K562 (cell line): ENCODE measurements at regions not wholly inside any gene's neighbourhood (a gene's known extent, or its start where the extent isn't known, plus 50 kb on each side); places are given as distances from the start of the nearest gene placed in this dataset.

Experiments used
- ATAC-seq: fragments of 200-7000 bp; cut with Tn5 transposase; 3 replicates; pipeline ENCODE4 v1.9.1; 2020; ENCODE audit warnings: moderate library complexity
- BruUV-seq: library from RNA; stranded (reverse); fragments of 400-500 nt; replicated peaks from 2 replicates; lab custom pipeline; 2021; lab: Mats Ljungman, UMichigan
- CTCF ChIA-PET: fragments of 300-600 bp; formaldehyde crosslinking; extraction: SDS; loops from one replicate; lab custom pipeline; 2021; ENCODE audit warnings: low intra/inter-chr PET ratio; lab: Yijun Ruan, JAX
- POLR2A ChIA-PET: fragments of 300-600, 350-650 bp; sonication (Branson Sonifier 250); formaldehyde crosslinking; extraction: SDS; loops from one replicate; lab custom pipeline; 2021; ENCODE audit warnings: antibody characterized with exemption, inconsistent platforms; lab: Yijun Ruan, JAX
- DNase-seq, 4 experiments: peaks; one replicate each; pipeline versions ENCODE4 v3.0.0 to v3.0.0-alpha.2; 2011 to 2018; ENCODE audit warnings: low spot score in 3 of 4, mixed read lengths in 3 of 4; ENCODE audit errors: extremely low read depth in 1 of 4
- FAIRE-seq: peaks from 2 replicates; lab custom pipeline; 2011; peaks lifted over from hg19 to GRCh38; lab: Jason Lieb, UNC
- H2AFZ ChIP-seq: 2 replicates; pipeline ENCODE4 v1.6.0; 2011; ENCODE audit warnings: low read depth, low read length, control low read depth, inconsistent platforms
- H3K27ac ChIP-seq: fragments of 200-600 bp; 3 replicates; pipeline ENCODE4 v1.8.0; 2011; ENCODE audit warnings: low read depth, mild to moderate bottlenecking, control low read depth, inconsistent platforms, low read length, moderate library complexity, mixed read lengths; ENCODE audit errors: extremely low read depth
- H3K27me3 ChIP-seq, 2 experiments: fragments of 300-600 bp in 1 of 2; 2 replicates in 1 of 2; 3 replicates in 1 of 2; pipeline versions ENCODE4 v1.6.0 to v1.8.0; 2011; ENCODE audit warnings: inconsistent platforms in 2 of 2, low read length in 2 of 2, mild to moderate bottlenecking in 1 of 2, mixed read lengths in 1 of 2, moderate library complexity in 1 of 2; ENCODE audit not compliant: control insufficient read depth in 2 of 2, insufficient read depth in 2 of 2
- H3K36me3 ChIP-seq: fragments of 300-600 bp; 3 replicates; pipeline ENCODE4 v1.8.0; 2011; ENCODE audit warnings: mild to moderate bottlenecking, low read length, inconsistent platforms; ENCODE audit not compliant: control insufficient read depth, insufficient read depth
- H3K4me1 ChIP-seq, 2 experiments: fragments of 200-600 bp in 1 of 2; replicated peaks in 1 of 2; 2 replicates in 1 of 2; 3 replicates in 1 of 2; pipeline versions ENCODE4 v1.5.1 to v1.8.0; 2011; ENCODE audit warnings: inconsistent platforms in 2 of 2, low read length in 2 of 2, mild to moderate bottlenecking in 1 of 2, mixed read lengths in 1 of 2, moderate library complexity in 1 of 2; ENCODE audit not compliant: control insufficient read depth in 2 of 2, insufficient read depth in 2 of 2
- H3K4me2 ChIP-seq: 2 replicates; pipeline ENCODE4 v1.6.1; 2011; ENCODE audit warnings: low read length, control low read depth, inconsistent platforms, mixed read lengths; ENCODE audit not compliant: insufficient read depth
- H3K4me3 ChIP-seq: fragments of 200-600 bp; sonication (generic), shearing (Covaris generic); 2 replicates; pipeline ENCODE4 v1.5.1; 2016; ENCODE audit warnings: control low read depth, inconsistent platforms
- H3K79me2 ChIP-seq: fragments of 200-600 bp; 3 replicates; pipeline ENCODE4 v1.8.0; 2011; ENCODE audit warnings: low read length, inconsistent platforms; ENCODE audit not compliant: control insufficient read depth, insufficient read depth
- H3K9ac ChIP-seq, 2 experiments: 2 replicates each; pipeline versions ENCODE4 v1.6.0 to v1.6.1; 2011; ENCODE audit warnings: low read depth in 2 of 2, low read length in 2 of 2, control low read depth in 1 of 2, inconsistent platforms in 1 of 2, mild to moderate bottlenecking in 1 of 2, mixed read lengths in 1 of 2; ENCODE audit not compliant: insufficient read depth in 1 of 2
- H3K9me1 ChIP-seq: one replicate; pipeline ENCODE4 v1.6.0; 2011; ENCODE audit warnings: inconsistent platforms, mild to moderate bottlenecking, low read length, moderate library complexity; ENCODE audit not compliant: control insufficient read depth, insufficient read depth
- H3K9me3 ChIP-seq: replicated peaks from 2 replicates; pipeline ENCODE4 v1.5.1; 2011; ENCODE audit warnings: low read depth, low read length, inconsistent platforms; ENCODE audit not compliant: control insufficient read depth, insufficient read depth
- H4K20me1 ChIP-seq: replicated peaks from 2 replicates; pipeline ENCODE4 v1.6.1; 2011; ENCODE audit warnings: low read length, inconsistent platforms, mixed read lengths; ENCODE audit not compliant: control insufficient read depth, insufficient read depth
- BMI1 ChIP-seq: fragments of 150-350 bp; IDR thresholded peaks from 2 replicates; pipeline ENCODE4 v1.6.1; 2014; ENCODE audit warnings: low read length
- FOXK1 ChIP-seq: sonication (generic); formaldehyde crosslinking; IDR thresholded peaks from 2 replicates; pipeline ENCODE4 v1.8.0; 2022; ENCODE audit warnings: missing genetic modification reagents, mild to moderate bottlenecking, borderline replicate concordance
- FOXP1 ChIP-seq: sonication (generic); formaldehyde crosslinking; IDR thresholded peaks from 2 replicates; pipeline ENCODE4 v1.8.0; 2022; ENCODE audit warnings: mild to moderate bottlenecking, missing genetic modification reagents
- JUNB ChIP-seq: fragments of 450-650 bp; formaldehyde crosslinking; conservative IDR thresholded peaks from 2 replicates; pipeline ENCODE4 v1.4.0; 2020; ENCODE audit warnings: mild to moderate bottlenecking
- PTBP1 ChIP-seq: fragments of 200-400 bp; formaldehyde crosslinking; IDR thresholded peaks from 2 replicates; pipeline ENCODE4 v1.6.1; 2017; ENCODE audit warnings: low read depth, low read length
- RBBP5 ChIP-seq: fragments of 200-600 bp; sonication (generic); IDR thresholded peaks from 2 replicates; pipeline ENCODE4 v1.6.1; 2012; ENCODE audit warnings: borderline replicate concordance, mild to moderate bottlenecking, low read length, control low read depth, inconsistent platforms; ENCODE audit not compliant: insufficient read depth, poor library complexity, severe bottlenecking
- SETDB1 ChIP-seq: IDR thresholded peaks from one replicate; pipeline ENCODE4 v1.6.1; 2012; ENCODE audit warnings: low read length, control low read depth, inconsistent platforms
- TCF7 ChIP-seq: sonication (generic); IDR thresholded peaks from 2 replicates; pipeline ENCODE4 v1.6.1; 2016; ENCODE audit warnings: antibody characterized with exemption, borderline replicate concordance
- TFAM ChIP-seq: fragments of 250-450 bp; sonication (Bioruptor Pico); conservative IDR thresholded peaks from 2 replicates; pipeline ENCODE4 v1.5.0; 2021; ENCODE audit warnings: mild to moderate bottlenecking, moderate library complexity
- ZNF311 ChIP-seq: fragments of 250-450 bp; sonication (Bioruptor Pico); IDR thresholded peaks from 2 replicates; pipeline ENCODE4 v1.4.0; 2020; ENCODE audit warnings: mild to moderate bottlenecking, moderate library complexity
- ZNF79 ChIP-seq: fragments of 250-450 bp; sonication (Bioruptor Pico); IDR thresholded peaks from 2 replicates; pipeline ENCODE4 v1.4.0; 2020; ENCODE audit warnings: low read depth, mild to moderate bottlenecking, moderate library complexity
- WGBS: fragments of 100-300 bp; shearing (Covaris generic); methylation state at CpG from one replicate; pipeline ENCODE4 v1.1.6; 2016; ENCODE audit warnings: low coverage, mixed read lengths; ENCODE audit not compliant: insufficient coverage; ENCODE audit errors: missing lambda C conversion rate; 5-methylcytosine and 5-hydroxymethylcytosine counted together
- in situ Hi-C: fragments of 300-500 bp; cut with MboI; formaldehyde crosslinking; loops from 4 replicates; pipeline ENCODE4 v1.15.0; 2018; ENCODE audit warnings: inconsistent platforms, mixed read lengths
- intact Hi-C: fragments of 100-400 bp; cut with micrococcal nuclease; formaldehyde crosslinking; loops from 2 replicates; pipeline ENCODE4 v1.14.2; 2022
- TF ChIP-seq, protein P1 (sequence below), 2 experiments: fragments of 450-650 bp in 1 of 2; sonication (generic) in 1 of 2; formaldehyde crosslinking in 1 of 2; IDR thresholded peaks in 1 of 2; conservative IDR thresholded peaks in 1 of 2; 2 replicates each; pipeline versions ENCODE4 v1.6.1 to v1.8.1; 2016 to 2023; ENCODE audit warnings: mild to moderate bottlenecking in 2 of 2, moderate library complexity in 2 of 2, inconsistent platforms in 1 of 2, missing genetic modification reagents in 1 of 2
- TF ChIP-seq, protein P2 (sequence below): fragments of 250-450 bp; sonication (Bioruptor Pico); IDR thresholded peaks from 2 replicates; pipeline ENCODE4 v1.9.0; 2021; ENCODE audit warnings: mild to moderate bottlenecking
- TF ChIP-seq, protein P3 (sequence below): sonication (generic); formaldehyde crosslinking; IDR thresholded peaks from 2 replicates; pipeline ENCODE4 v1.8.1; 2023; ENCODE audit warnings: missing genetic modification reagents, mild to moderate bottlenecking, borderline replicate concordance
- TF ChIP-seq, protein P4 (sequence below): fragments of 250-450 bp; sonication (Bioruptor Pico); IDR thresholded peaks from 2 replicates; pipeline ENCODE4 v1.5.1; 2021; ENCODE audit warnings: mild to moderate bottlenecking

GRCh38 chr3:86723433-86723832, 267.5 kb downstream of the VGLL3 start (continued):
- TF ChIP-seq, protein P1, sequence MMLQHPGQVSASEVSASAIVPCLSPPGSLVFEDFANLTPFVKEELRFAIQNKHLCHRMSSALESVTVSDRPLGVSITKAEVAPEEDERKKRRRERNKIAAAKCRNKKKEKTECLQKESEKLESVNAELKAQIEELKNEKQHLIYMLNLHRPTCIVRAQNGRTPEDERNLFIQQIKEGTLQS (IDR thresholded peaks at IDR 0.05), result no peak
- TF ChIP-seq, protein P1 (CRISPR knock-in tag; conservative IDR thresholded peaks at IDR 0.05), result no peak

GRCh38 chr3:86711634-86712033, 279.3 kb downstream of the VGLL3 start:
- CTCF ChIA-PET, result no interaction called here
- in situ Hi-C loops, result no loop called here
- TF ChIP-seq ZNF311 (CRISPR knock-in tag) (no peak), TCF7 (no peak), FOXP1 (CRISPR knock-in tag) (no peak), TFAM (CRISPR knock-in tag) (no peak), SETDB1 (no peak), FOXK1 (CRISPR knock-in tag) (no peak), JUNB (CRISPR knock-in tag) (no peak), PTBP1 (no peak), ZNF79 (CRISPR knock-in tag) (no peak), RBBP5 (no peak), BMI1 (no peak)
- TF ChIP-seq, protein P2, sequence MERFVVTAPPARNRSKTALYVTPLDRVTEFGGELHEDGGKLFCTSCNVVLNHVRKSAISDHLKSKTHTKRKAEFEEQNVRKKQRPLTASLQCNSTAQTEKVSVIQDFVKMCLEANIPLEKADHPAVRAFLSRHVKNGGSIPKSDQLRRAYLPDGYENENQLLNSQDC (CRISPR knock-in tag), result no peak
- TF ChIP-seq, protein P3, sequence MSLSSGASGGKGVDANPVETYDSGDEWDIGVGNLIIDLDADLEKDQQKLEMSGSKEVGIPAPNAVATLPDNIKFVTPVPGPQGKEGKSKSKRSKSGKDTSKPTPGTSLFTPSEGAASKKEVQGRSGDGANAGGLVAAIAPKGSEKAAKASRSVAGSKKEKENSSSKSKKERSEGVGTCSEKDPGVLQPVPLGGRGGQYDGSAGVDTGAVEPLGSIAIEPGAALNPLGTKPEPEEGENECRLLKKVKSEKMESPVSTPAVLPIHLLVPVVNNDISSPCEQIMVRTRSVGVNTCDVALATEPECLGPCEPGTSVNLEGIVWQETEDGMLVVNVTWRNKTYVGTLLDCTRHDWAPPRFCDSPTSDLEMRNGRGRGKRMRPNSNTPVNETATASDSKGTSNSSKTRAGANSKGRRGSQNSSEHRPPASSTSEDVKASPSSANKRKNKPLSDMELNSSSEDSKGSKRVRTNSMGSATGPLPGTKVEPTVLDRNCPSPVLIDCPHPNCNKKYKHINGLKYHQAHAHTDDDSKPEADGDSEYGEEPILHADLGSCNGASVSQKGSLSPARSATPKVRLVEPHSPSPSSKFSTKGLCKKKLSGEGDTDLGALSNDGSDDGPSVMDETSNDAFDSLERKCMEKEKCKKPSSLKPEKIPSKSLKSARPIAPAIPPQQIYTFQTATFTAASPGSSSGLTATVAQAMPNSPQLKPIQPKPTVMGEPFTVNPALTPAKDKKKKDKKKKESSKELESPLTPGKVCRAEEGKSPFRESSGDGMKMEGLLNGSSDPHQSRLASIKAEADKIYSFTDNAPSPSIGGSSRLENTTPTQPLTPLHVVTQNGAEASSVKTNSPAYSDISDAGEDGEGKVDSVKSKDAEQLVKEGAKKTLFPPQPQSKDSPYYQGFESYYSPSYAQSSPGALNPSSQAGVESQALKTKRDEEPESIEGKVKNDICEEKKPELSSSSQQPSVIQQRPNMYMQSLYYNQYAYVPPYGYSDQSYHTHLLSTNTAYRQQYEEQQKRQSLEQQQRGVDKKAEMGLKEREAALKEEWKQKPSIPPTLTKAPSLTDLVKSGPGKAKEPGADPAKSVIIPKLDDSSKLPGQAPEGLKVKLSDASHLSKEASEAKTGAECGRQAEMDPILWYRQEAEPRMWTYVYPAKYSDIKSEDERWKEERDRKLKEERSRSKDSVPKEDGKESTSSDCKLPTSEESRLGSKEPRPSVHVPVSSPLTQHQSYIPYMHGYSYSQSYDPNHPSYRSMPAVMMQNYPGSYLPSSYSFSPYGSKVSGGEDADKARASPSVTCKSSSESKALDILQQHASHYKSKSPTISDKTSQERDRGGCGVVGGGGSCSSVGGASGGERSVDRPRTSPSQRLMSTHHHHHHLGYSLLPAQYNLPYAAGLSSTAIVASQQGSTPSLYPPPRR (CRISPR knock-in tag), result no peak
- TF ChIP-seq, protein P4, sequence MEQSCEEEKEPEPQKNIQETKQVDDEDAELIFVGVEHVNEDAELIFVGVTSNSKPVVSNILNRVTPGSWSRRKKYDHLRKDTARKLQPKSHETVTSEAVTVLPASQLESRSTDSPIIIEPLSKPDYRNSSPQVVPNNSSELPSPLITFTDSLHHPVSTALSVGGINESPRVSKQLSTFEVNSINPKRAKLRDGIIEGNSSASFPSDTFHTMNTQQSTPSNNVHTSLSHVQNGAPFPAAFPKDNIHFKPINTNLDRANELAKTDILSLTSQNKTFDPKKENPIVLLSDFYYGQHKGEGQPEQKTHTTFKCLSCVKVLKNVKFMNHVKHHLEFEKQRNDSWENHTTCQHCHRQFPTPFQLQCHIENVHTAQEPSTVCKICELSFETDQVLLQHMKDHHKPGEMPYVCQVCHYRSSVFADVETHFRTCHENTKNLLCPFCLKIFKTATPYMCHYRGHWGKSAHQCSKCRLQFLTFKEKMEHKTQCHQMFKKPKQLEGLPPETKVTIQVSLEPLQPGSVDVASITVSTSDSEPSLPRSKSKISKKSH (CRISPR knock-in tag), result no peak

More at GRCh38 chr3:86711634-86712033, 279.3 kb downstream of the VGLL3 start:
- Histone ChIP-seq H3K4me3 (no peak overlapping the region), H3K27ac (no peak overlapping the region), H3K4me1 (no peaks in the 10 kb centered on the region), H3K36me3 (no peaks in the 10 kb centered on the region), H4K20me1 (no peaks in the 10 kb centered on the region), H3K9me1 (no peaks in the 10 kb centered on the region), H2AFZ (no peak overlapping the region), H3K79me2 (no peaks in the 10 kb centered on the region), H3K27me3 (no peaks in the 10 kb centered on the region), H3K9me3 (no peaks in the 10 kb centered on the region), H3K9ac (no peak overlapping the region), H3K4me2 (no peak overlapping the region)
- DNase-seq (no peak), FAIRE-seq (no peak), ATAC-seq (no peak)
- intact Hi-C loops, result no loop called here
- POLR2A ChIA-PET, result no interaction called here
- 0% methylated on average over 2 of the region's 2 CpGs for WGBS
- no TSS peak for BruUV-seq
